COR-L47 (cell line): ENCODE measurements at regions not wholly inside any gene's neighbourhood (a gene's known extent, or its start where the extent isn't known, plus 50 kb on each side); places are given as distances from the start of the nearest gene placed in this dataset.
A peak's percentile ranks its signal among the peaks of the same experiment; 100 is the strongest.
"Not testable (repeated sequence)": the region's sequence is repeated elsewhere in the genome, so short reads cannot be mapped to it uniquely, and the experiment has no call there.

Source experiments
- DNase-seq: peaks from one replicate; lab custom pipeline; 2025; lab: John Stamatoyannopoulos, UW

GRCh38 chr2:147013696-147014392 is 831.0 kb upstream of the ACVR2A start:
- no peak for DNase-seq

DNA sequence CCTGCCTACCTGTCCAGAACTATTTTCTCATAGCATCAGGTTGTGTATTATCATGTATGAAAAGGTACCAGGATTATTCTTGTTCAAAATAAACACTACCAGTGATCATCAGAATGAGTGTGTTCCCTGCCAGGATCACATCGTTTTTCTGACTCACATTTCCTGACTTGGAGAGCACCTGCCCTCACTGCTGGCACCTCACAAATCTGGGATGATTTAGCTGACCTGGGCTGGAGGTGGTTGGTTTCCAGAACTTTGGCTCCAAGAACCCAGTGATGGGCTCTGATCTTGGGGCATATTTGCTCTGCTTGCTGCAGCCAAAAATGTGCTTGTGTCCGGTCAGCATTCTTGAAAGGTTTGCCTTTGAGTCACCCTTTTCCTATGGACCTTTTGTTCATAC is 836.3 kb upstream of the ACVR2A start:
- no peak for DNase-seq

GRCh38 chr2:147006736-147007141 is 838.1 kb upstream of the ACVR2A start:
- no peak for DNase-seq

DNA sequence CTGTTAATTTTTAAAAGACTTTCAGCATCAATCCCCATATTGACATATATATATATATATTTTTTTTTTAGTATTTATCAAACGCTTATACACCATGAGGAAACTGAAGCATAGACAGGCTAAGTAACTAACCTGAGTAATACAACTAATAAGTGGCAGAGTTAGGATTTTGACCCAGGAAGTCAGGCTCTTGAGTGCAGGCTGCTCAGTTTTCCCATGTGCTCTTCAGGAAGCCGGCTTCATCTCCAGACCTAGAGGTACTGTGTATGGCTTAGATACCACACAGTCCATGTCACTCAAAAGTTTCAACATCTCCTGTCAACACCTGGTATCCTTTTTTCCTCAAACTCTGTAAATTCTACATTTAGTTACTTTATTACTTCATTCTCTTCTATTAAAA is 841.7 kb upstream of the ACVR2A start:
- DNase-seq: no peak

- DNase-seq: no peak
Measured at GRCh38 chr2:147002256-147002655, 842.6 kb upstream of the ACVR2A start.

GRCh38 chr2:147001061-147001460 is 843.8 kb upstream of the ACVR2A start:
- no peak for DNase-seq

DNA sequence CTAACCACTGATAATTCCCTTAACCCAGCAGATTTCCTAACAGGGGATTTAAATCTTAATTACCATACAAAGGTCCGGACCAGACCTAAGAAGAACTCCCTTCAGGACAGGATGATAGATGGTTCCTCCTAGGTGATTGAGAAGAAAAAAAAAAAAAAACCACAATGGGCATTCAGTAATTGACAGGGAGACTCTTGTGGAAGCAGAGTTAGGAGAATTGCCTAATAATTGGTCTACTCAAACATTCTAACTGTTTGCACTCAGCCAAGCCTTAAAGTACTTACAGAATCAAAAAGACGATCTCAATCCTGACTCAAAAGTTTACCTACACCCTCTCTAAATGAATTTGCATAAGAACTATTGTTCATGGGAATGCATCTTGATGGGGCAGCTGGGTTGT is 844.7 kb upstream of the ACVR2A start:
- not testable (repeated sequence) for DNase-seq

GRCh38 chr2:146997945-146998344 is 846.9 kb upstream of the ACVR2A start:
- no peak for DNase-seq

DNA sequence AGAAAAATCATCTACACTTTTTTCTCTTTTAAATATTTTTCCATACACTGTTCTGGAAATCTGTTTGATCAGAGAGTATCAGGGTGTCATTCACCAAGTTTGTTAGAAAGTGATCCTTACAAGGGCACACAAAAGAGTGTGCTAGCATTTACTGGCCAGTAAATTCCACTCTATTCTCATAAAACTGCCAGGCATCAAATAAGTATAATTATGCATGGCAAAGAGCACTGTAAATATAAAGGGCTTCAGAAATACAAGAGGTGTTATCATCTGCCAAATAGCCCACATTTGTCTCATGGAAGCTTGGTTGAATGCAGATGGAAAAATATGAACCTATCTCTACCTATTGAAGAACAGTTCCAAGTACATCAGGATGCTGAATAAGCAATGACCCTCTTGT is 847.3 kb upstream of the ACVR2A start:
- peak; percentile 8 for DNase-seq

- no peak for DNase-seq
Measured at GRCh38 chr2:146994246-146994645, 850.6 kb upstream of the ACVR2A start.

DNA sequence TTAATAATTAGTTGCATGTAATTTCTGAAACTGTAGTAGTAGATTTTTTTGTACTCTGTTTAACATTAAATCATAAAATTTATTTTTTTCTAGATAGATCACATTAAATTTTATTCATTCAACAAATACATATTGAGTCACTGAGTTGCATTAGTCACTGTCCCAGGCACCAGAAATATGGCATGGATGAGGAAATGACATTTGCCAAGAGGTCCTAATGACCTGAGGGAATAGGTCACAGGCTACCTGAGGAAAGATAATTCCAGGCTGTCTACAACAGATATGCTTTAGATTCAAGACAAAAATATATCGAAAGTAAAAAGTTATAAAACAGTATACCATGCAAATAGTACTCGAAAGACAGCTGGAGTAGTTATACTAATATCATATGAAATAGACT is 852.4 kb upstream of the ACVR2A start:
- no peak for DNase-seq

DNA sequence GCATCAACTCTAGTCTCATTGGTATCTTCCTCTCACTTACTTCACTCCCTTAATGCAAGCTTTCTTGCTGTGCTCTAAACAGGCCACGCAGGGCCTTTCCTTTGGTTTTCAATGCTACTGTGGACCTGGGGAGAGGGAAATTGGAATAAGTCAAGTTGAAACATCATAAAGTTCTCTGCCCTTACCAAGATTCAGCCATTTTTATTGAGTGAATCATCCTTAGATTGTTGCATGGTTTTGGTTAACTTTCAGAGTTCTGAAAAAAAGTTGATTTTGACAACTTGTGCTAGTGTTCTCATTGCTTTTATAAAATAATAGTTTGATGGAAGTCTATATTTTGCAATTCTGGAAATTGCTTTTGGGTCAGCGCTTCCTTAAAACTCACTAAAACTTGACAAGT is 852.8 kb upstream of the ACVR2A start:
- DNase-seq: no peak

GRCh38 chr2:146990311-146991054 is 854.3 kb upstream of the ACVR2A start:
- no peak for DNase-seq

DNA sequence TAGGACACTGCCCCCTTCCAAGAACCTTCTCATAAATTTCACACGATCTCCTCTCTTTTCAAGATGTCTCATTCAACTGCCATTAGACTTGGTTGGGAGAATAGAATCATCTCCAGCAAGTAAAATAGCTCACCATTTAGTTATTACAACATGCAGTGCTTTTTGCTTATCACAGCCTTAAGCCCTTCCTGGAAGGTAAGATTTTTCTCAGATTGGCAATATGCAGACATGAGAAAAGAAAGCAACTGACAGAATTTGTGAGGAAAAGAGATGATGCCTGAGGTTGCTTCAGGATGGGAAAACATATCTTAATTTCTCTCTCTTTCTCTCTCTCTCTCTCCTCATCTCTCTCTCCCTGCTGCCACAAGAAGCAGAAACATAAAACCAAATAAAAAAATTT is 855.1 kb upstream of the ACVR2A start:
- DNase-seq: no peak

DNA sequence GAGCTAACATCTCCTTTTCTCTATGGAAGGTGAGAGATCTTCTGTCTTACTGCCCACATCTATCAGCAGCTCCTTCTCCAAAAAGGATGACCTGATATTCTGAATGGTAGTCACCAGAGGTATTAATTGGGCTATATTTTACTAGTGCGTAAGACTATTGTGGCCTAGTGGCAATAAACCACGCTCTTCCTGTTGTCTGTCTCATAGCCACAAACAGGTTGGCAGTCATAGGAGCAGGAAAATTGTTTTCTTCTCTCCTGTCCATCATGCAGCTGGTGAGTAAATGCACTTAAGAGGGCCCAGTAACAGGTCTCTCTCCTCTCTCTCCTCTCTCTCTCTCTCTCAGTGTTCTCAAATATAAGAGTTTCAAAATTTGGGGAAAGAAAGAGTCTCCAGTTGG is 856.8 kb upstream of the ACVR2A start:
- no peak for DNase-seq

DNA sequence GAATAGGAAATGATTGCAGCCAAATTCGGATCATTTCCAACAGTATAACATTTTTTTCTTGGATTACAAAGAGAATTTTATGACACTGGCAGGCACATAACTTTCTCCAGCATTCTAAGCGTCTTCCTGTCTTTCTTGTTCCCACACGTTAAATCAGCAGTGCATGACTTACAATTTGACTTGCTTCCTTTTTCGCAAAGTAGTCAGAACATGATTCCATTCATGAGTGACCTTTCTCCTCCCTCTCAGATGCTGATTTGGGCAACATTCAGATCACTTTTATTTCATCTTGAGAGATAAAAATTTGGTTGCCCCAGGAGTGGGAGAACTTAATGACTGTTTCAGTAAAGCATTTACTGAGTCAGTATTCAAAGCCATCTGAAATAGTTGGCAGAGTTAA is 858.7 kb upstream of the ACVR2A start:
- DNase-seq: no peak

- DNase-seq: no peak
Measured at GRCh38 chr2:146985753-146986152, 859.1 kb upstream of the ACVR2A start.

DNA sequence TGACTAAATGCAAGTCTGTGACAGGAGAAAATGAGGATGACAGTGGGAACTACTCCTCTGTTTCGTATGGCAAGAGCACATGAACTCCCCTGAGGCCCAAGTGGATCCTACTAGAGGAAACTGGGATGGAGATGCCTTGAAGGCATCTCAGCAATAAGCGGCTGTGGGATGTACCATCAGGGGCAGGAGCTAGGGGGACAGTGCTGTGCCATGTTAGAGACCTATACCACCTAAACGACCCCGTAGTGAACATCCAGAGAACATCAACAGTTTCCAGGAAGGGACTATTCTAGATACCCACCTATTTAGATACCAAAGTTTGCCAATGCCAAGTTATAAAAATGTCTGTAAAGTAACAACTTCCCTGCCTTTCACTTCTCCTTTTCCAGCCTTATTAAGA is 860.8 kb upstream of the ACVR2A start:
- DNase-seq: no peak

- no peak for DNase-seq
Measured at GRCh38 chr2:146982393-146982846, 862.4 kb upstream of the ACVR2A start.

DNA sequence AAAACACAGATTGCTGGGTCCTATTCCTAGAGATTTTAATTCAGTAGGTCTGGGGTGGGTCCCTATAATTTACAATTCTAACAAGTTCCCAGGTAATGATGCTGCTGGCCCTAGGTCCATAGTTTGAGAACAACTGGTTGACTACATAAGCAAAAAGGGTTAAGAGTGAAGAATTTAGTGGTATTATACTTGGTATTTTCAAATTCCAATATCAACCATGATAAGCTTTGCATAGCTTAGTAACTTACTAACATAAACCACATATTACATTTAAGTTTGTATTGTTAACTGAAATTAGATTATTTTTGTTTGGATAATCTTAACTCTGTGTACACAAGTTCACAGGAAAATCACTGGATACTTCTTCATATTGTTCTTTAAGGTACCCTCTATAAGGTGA is 862.9 kb upstream of the ACVR2A start:
- DNase-seq: no peak

- no peak for DNase-seq
Measured at GRCh38 chr2:146979746-146980145, 865.1 kb upstream of the ACVR2A start.

GRCh38 chr2:146978577-146979555 is 866.0 kb upstream of the ACVR2A start:
- DNase-seq: no peak
